GM21717 (cell line): ENCODE measurements at regions not wholly inside any gene's neighbourhood (a gene's known extent, or its start where the extent isn't known, plus 50 kb on each side); places are given as distances from the start of the nearest gene placed in this dataset.

Source experiments
- ATAC-seq: cut with Tn5 transposase; IDR thresholded peaks from one replicate; pipeline ENCODE4 v1.9.1; 2021; ENCODE audit warnings: mild to moderate bottlenecking, moderate library complexity; ENCODE audit not compliant: unreplicated experiment

GRCh38 chr13:73939071-73939380 is 195.2 kb downstream of the KLF12 start:
- no peak for ATAC-seq

DNA sequence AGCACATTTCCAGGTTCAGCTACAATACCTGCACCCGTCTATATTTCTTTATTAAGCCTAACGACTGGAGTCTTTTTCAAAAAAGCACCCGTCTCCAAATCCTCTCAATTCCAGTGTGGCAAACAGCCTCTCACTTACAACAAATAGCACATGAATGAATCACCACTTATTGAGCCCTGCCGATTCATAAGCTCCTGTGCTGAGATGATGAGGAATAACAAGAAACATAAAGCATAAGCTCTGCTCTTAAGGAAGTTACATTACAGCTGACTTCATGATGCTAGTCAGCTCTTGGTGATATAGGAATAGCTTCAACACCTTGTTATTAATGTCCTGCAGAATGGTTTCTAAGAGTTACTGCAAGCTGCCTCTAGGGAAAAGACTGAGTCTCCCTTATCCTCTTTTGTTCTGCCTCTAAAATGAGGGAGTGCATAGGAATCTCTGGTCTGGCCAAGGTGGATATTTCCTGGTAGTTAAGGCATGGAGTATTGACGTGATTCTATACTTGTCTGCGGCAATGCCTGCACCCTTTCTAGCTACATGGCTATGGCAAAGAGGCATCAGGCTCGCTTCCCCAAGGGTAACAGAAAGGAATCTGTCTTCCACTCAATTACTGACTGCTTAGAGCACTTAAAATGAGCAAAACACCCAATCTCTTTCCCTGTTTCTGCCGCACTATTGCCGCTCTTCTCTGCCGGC is 195.7 kb downstream of the KLF12 start:
- ATAC-seq = no peak

DNA sequence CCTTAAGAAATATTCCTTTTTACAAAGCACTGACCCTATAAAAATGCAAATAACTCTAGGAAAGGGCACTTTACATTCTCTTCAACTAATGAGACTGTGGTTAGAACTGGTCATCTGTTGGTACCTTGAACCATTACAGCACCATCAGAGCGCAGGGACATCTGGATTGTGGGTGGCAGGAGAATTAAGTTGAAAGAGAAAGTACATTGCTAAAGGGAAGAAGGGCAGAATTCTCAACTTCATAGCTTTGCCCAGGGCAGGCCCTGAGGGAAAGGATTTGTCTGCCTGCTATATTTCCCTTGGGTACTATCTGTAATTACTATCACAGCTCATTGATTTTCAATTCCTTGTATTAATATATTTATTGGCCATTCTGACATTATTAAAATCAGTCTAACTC is 196.8 kb downstream of the KLF12 start:
- ATAC-seq = no peak

GRCh38 chr13:73935991-73936390 is 198.2 kb downstream of the KLF12 start:
- no peak for ATAC-seq

DNA sequence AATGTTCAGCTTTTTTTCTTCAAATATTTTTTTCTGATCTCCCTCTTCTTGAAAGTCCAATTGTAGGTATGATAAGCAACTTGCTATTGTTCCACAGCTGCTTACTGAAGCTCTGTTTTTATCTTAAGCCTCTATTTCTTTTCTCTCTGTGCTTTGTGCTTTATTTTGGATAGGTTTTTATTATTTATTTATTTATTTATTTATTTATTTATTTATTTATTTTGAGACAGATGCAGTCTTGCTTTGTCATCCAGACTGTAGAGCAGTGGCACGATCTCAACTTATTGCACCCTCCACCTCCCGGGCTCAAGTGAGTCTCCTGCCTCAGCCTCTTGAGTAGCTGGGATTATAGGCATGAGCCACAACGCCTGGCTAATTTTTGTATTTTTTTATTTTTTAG is 199.4 kb downstream of the KLF12 start:
- no peak for ATAC-seq

DNA sequence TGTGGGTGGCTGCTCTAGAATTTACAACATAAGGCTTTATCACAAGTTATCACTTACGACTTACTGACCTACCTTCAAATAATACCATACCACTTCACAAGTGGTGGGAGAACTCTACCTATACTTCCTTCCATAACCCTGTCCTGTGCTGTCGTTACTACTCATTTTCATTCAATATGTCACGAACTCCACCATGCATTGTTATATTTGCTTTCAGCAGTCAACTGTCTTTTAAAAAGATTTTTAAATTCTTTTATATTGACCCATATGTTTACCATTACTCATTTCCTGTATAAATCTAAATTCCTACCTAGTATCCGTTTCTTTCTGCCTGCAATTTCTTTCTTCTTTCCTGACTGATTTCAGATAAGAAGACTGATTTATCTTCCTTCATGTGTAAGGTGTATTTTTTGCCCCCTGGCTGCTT is 200.0 kb downstream of the KLF12 start:
- no peak for ATAC-seq

- ATAC-seq = no peak
These were observed 200.4 kb downstream of the KLF12 start for GRCh38 chr13:73933795-73934194.

DNA sequence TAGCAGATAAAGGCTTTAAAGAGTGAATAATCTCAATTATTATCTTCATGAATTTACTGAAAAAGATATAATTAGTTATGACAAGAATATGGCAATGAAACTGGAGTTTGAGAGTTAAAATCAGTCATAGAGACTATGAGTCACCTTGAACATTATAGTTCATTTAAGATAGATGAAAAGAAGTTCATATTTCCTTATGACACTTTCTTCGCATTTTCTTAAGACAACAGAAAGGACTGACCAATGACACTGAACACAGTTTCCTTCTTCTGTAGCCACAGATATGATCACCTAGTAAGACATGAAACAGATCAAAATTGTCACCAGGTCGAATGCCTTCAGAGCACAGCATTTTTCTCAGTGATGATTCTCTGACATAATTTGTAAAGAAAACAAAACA is 202.1 kb downstream of the KLF12 start:
- no peak for ATAC-seq

- no peak for ATAC-seq
These were observed 204.8 kb downstream of the KLF12 start for GRCh38 chr13:73929287-73929932.

DNA sequence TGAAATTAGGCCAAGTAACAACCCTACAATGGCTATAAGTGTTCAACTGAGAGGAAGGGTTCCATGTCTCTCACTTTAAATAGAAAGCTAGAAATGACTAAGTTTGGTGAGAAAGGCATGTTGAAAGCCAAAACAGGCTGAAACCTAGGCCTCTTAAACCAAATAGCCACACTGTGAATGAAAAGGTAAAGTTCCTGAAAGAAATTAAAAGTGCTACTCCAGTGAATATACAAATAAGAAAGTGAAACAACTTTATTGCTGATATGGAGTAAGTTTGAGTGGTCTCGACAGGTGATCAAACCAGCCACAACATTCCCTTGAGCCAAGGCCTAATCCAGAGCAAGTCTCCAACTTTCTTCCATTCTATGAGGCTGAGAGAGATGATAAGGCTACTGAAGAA is 209.6 kb downstream of the KLF12 start:
- ATAC-seq = peak; percentile 94

GRCh38 chr13:73922493-73923393 is 211.5 kb downstream of the KLF12 start:
- ATAC-seq = no peak

DNA sequence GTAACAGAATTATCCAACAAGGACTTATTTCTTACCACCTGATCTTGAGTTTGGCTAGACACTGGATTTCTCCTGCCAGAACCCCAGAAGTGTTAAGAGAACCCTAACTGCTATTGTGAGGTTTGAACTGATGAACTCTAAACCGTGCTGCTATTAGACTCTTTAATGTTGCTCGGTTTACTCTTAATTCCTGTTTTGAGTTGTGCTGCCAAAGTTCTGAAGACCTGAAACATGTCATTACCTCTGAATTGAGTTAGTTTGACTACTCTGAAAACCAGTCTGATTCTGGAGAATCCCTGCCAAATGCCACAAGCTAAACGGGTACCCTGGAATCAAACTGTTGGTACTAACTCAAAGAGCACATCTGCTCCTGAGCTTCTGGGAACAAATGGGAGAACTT is 215.5 kb downstream of the KLF12 start:
- ATAC-seq = no peak

DNA sequence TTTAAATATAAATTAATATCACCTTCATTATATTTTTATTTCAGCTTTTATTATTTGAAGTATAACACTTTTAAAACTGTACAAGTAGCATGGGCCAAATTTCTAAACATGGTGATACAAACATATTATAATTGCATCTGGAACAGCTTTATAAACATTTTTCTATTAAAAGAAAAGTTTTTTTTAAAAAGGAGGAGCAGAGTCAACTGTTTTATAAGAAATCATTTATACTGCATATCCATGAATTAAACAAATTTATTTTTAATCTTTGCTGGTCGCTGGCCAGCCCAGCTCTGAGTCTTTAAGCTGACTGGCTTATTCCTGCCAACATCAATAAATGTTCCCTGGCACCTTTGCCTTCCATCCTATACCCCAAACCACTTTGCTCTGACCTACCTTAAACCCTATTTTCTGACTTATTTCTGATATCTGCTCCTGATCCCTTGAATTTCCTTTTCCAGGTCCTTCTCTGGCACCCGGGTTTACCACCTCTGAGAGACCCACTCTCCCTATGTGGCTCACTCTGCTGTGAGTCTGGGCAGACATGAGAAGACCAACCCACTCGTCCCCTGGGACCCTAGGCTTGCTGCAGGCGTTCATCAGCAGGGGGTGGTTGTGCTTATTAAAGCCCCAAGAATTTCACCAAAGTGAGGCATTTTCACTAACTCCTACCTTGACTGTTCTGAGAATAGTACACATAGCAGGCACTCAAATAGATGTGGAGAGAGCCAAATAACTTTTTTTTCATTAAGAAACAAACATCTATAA is 220.3 kb downstream of the KLF12 start:
- ATAC-seq = no peak

DNA sequence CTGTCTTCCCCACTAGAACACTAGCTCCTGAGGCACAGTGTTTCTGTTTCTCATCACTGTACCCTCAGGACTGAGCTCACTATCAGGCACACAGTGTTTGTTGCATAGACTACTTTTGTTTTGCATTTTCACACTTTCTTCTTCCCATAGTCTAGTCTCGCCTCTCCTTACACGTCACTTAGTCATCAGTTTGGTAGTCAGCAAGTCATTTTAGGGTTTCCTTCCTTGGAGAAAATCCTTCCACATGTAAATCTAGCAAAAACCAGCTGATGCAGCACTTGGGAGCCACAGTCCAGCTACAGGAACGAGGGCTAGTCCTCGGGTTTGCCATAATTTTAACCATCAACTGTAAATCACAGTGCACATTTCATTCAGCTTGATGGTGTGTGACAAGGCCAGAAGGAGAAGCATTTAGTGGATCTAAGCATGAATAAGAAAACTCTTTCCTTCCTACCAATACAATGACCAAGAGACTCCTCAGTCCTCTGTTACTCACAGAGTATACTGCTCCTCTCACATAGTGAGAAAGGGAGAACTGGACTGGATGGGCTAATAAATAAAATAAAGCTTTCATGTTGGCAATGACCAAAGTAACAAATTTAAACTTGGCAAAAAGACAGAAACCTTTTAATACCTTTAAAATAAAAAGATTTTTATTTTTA is 221.0 kb downstream of the KLF12 start:
- peak; percentile 46 for ATAC-seq

DNA sequence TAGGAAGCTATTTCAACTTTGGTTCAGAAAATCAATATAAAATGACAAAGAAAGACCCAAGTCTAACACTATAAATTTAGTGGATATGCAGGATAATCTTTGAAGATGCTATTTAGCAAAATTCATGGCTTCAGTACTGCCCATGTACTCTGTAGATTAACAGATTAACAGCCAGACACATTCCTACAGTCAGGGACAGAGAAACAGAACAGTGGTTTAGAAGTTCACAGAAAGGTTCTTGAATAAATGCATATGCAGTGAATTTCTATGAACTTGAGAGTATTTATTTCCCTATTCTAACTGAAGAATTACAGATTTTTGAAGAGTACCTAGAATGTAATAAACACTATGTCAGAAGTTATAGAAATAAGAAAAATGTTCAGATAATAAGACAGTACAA is 222.8 kb downstream of the KLF12 start:
- no peak for ATAC-seq

- ATAC-seq = no peak
These were observed 223.5 kb downstream of the KLF12 start for GRCh38 chr13:73910733-73911132.

DNA sequence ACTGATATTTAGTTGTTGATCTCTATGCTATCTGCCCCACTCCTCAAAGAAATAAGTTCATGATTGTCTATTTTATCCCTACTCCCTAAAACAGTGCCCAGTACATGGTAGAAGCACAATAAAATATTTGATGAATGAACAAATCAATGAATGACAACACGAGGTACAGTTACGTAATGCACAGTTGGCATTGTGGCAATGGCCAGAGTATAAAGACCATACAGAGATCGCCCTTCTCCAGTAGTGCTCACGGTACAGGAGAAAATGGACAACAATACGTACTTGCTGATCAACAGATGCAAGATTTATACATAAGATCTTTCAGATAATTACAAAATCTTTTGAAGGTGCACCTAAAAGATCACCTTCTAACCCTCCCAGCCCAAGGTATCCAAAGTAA is 225.4 kb downstream of the KLF12 start:
- ATAC-seq = no peak

- ATAC-seq = no peak
These were observed 229.6 kb downstream of the KLF12 start for GRCh38 chr13:73904625-73905024.

DNA sequence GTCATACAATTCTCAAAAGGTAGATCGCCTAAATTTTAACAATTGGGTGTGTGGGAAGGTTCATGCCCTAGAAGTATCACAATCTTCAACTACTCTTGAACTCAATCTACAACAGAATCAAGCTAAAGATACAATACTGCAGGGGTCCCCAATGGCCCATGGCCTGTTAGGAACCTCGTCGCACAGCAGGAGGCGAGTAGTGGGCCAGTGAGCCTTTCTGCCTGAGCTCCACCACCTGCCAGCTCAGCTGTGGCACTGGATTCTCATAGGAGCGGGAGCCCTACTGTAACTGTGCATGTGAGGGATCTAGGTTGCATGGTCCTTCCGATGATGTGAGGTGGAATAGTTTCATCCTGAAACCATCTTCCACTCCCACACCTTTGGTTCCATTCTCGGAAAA is 230.6 kb downstream of the KLF12 start:
- no peak for ATAC-seq

GRCh38 chr13:73902847-73903246 is 231.4 kb downstream of the KLF12 start:
- ATAC-seq = no peak

GRCh38 chr13:73902296-73902695 is 231.9 kb downstream of the KLF12 start:
- ATAC-seq = no peak
